ENCODE measurements at regions not wholly inside any gene's neighbourhood (a gene's known extent, or its start where the extent isn't known, plus 50 kb on each side); places are given as distances from the start of the nearest gene placed in this dataset.

DNA sequence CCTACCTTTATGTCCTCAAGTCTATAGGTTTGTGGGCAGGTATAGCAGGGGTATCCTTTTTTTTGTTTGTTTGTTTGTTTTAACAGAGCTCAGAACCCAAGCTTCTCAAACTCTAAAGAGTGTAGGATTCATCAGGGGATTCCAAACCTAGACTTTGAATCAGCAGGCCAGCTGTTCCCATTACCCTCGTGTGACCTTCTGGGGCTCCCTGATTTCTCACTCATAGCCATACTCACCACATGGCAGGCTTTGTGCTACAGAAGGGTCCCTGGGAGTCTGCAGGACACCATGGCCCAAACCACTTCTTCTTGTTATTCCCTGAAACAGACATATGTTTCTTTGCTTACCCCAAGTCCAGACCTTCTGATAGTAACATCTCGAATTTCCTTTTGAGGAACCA, 350.8 kb upstream of the TSHZ2 start:
- no peak for DNase-seq

DNA sequence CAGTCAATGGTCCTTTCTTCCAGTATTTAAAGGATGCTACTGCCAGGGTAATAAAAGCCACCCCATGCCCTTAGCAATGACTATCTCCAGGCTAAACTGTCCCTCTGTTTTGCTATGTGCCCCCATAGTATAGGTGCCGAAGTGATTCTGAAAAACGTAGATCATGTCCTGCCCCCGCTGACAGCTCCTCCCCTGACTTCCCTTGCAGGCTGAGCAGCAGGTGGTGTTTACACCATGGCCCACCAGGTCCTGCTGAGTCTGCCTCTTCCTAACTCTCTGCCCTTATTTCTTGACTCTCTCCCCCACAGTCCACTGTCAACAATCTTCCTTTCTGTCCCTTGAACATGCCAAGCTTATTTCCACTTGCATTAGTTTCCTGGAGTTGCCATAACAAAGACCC, 352.5 kb upstream of the TSHZ2 start:
- no peak for DNase-seq

DNA sequence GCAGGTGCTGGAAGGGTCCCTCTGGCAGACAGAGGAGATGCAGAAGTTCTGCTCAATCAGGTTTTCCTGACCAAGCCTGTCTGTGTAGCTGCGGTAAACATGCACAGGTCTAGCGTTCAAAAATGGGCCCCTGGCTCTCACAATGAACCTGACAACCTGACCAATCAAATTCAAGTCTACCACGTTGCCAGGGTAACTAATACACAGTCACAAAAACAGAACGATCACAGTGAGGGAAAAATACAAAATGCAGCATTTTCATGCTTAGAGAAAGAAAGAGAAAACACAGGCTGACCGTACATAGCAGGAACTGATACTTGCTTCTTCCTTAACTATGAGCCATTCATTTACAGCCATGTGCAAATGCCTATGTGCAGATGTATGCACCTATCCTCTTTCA, 353.1 kb upstream of the TSHZ2 start:
- peak; percentile 29 for DNase-seq

DNA sequence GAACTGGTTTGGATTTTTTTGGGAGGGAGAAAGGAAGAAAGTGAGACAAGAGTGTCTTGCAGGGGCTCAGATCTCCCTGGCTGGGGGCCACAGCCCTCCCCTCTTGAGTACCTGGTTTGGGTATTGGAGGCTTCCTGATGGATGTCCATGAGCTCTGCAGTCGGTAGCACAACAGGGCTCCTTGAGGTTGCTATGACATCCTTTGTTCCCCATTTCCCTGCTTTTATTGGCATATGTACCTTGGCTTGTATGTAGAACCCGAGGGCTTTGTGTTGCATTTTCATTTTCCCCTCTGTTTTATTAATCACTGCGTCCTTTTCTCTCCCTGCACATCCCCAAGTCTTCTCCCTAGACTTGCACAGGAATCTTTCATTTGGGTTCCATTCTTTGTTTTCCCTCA, 355.5 kb upstream of the TSHZ2 start:
- no peak for DNase-seq

DNA sequence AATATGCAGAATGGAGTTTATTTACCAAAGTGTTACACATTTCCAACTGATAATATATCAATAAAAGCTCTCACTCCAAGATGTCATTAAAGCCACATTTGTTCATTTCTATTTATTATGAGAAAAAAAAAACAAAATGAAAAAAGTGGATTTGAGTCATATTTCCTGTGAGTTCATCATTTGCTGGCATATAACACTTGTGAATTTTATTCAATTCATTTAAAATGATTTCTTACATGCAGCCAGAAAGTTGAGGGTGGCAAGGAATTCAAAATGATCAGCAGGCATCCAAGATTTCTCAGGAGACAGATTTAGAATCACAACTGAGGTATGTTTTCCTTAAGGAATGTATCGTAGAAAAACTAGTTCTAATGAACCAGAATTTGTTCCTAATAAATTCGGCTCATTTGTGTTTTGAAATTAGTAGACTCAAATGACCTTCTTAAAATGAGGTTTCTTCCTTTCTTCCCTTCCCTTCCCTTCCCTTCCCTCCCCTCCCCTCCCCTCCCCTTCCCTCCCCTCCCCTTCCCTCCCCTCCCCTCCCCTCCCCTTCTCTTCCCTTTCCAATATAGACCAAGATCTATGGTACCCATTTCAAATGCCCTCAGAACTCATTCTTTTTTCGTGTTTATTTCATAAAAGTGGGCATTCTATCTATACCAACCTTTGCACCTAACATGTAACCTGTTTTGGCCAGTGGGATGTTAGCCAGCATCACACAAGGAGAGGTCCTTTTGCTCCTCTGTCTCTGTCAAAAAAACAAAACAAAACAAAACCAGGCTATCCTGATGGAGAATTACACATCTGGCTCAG, 357.9 kb upstream of the TSHZ2 start:
- no peak for DNase-seq

DNA sequence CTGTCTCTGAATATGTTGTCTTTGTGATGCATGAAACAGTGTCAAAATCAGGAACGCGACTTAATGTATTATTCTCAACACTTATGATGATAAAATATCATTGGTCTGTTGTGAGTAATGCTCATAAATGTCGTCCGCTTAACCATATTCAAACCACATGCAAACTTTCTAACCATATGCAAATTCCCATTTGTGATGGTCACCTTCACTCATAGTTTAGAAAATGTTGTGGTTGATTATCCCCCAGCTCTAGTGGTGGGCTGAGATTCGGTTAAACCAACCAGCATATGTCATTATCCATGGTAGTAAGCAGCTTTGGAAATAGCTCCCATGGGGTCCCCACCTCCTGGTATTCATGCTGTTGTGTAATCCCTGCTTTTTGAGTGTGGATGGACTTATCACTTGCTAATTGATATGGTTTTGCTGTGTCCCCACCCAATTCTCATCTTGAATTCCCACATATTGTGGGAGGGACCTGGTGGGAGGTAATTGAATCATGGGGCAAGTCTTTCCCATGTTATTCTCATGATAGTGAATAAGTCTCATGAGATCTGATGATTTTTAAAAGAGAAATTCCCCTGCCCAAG, 360.0 kb upstream of the TSHZ2 start:
- no peak for DNase-seq

DNA sequence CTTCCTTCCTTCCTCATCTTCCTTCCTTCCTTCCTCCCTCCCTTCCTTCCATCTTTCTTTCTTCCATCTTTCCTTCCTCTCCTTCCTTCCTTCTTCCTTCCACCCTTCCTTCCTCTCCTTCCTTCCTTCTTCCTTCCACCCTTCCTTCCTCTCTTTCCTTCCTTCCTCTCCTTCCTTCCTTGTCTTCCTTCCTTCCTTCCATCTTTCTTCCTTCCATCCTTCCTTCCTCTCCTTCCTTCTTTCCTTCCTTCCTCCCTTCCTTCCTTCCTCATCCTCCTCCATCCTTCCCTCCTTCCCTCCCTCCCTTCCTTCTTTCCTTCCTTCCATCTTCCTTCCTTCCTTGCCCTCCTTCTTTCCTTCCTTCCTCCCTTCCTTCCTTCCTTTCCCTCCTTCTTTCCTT, 361.4 kb upstream of the TSHZ2 start:
- no peak for DNase-seq

DNA sequence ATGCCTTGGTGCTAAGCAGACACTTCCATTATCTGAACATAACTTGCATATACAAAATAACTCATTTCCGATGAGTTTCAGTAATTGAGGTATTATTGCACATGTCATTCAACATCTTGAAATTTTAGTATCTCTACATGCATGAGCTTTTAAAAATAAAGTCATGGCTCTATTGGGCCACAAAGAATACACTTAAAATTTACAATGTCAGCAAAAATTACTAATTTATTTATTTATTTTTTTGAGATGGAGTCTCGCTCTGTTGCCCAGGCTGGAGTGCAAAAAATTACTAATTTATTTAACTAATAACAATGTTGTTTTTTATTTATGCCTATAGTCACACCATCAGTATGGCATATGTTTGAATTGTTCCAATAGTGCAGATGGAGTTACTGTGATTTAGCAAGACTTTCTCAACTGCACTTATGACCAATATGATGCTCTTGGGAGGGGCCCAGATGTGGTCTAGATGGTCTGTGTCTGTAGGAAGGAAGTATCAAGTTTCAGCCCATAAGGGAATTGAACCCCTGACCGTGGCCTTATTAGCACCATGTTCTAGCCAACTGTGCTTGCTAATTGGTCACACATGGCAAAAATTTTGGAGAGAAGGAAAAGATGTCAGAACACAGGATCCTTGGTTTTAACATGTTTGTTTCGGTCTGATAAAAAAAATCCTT, 370.7 kb upstream of the TSHZ2 start:
- no peak for DNase-seq

DNA sequence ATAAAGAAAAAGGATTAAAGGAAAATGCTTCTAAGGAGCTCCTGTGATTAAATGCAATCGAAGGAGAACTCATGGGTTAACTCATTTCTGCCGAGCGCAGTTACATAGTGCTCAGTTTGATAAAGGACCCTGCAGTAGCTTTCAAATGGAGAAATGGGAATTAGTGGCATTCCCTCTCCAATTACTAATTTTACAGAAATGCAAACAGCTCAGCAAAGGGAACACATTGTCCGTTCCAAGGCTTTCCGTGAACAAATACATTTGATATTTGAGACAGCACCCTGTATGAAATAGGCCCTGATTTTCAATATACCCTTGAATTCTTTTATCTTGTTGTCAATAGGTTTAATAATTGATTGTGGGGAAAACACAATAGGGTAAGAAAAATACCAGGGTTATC, 375.9 kb upstream of the TSHZ2 start:
- DNase-seq = no peak

DNA sequence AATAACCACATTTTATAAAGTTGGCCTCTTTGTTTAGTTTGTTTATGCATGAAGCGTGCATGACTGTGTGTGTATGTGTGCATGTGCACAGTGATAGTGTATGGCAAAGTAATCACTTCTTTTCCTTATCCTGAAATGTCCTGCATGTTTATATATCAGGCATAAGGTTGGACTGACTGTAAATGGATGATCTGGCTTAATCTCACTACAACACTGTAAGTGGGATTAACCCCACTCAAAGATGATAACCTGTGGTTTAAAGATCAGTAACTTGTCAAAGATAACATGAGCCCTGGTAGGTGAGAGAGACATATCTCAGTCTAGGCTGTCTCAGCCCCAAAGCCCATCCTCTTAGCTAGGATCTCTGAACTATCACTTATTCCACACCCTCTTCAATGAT, 376.6 kb upstream of the TSHZ2 start:
- no peak for DNase-seq

DNA sequence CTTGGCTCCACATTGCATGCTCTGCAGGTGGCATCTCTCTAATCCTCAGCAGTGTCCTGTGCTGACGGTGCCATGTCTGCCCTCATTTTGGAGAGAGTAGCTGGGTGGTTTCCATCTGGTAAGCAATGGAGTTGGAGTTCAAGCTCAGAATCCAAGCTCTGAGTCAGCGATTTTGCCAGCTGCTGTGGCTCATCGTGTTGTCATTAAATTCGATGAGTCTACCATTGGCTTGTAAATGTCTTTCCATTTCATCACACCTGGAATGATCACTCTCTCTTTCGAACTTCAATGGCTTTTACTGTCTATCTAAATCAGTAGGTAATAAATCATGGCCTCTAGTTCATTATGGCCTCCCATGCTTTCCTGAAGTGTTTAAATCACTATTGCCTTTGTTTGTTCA, 378.5 kb upstream of the TSHZ2 start:
- no peak for DNase-seq

DNA sequence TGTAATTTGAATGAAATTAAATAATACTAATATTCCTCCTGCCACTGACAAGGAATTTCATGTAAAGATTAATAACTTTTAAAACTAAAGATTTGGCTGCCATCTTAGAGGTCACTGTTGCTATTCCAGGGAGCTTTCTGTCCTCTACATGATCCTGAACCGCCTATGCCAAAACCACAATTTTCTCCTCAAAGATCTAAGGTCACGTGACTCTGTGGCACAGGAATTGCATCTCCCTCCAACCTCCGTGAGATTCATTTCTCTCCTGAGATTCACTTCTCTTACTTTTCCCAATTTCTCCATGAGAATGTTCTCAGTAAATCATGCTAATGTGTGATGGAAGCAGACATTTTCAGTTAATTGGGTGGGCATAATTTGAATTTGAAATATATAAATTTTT, 379.6 kb upstream of the TSHZ2 start:
- no peak for DNase-seq

DNA sequence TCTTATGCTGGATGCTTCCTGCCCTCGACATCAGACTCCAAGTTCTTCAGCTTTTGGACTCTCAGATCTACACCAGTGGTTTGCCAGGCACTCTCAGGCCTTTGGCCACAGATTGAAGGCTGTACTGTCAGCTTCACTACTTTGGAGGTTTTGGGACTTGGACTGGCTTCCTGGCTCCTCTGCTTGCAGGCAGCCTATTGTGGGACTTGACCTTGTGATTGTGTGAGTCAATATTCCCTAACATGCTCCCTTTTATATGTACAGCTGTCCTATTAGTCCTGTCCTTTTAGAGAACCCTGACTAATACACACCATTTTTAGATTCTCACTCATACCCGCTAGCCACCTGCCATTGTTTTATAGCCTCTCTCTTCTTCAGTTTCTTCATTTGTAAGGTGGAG, 382.1 kb upstream of the TSHZ2 start:
- DNase-seq = no peak

DNA sequence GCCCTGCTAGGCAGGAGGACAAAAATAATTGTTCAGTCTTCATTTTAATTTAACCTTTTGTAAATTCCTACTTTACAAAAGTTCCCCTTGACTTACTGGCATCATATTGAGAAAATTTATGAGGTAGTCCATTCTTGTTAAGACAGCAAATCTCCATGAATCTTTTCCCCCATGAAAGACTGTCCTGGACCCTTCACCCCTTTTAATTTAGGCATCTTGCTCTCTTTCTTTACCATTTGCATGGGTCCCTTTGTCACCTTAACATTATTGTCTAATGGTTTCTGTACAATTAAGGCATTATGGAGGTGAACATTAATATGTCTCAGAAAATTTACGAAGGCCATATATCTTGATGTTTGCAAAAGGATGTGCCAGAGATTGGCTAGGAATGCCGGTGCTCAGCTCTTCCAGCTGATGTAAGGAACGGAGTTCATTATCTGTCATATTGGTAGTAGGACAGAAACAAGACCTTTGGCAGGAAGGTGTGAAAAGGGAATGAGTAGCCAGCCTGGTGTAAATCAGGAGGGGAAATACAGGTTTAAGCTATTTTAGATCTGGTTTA, 382.8 kb upstream of the TSHZ2 start:
- DNase-seq = no peak

DNA sequence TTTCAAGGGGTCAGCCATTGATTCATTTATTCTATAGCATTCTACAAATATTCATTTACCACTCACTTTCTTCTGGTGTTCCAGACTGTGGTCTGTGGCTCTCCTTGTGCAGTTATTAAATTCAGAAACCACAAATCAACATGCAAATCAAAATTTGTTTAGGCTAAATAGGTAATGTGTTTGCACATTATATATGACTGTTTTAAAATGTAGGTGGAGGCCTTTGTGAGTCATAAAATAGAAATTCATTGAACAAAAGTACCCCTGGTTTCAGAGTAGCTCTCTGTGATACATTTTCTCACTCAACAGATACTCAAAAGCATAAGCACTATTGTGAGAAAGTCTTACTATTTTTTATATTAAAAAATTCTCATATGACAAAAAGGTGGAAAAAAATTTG, 385.5 kb upstream of the TSHZ2 start:
- no peak for DNase-seq

DNA sequence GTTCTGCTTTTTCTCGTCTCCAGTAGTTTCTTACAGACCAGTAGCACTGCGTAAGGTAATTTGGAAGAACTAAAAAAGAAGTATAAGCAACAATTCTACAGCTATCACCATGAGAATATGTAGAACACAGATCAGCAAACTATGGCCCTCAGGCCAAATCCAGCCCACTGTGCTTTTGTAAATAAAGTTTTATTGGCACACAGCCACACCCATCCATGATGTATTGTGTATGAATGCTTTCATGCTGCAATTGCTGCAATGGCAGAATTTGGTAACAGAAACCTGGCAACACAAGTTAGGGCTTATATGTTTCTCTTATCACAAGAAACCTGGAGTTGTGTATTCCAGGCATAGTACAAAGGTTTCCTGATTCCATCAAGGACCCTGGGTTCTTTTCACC, 386.8 kb upstream of the TSHZ2 start:
- DNase-seq = no peak

DNA sequence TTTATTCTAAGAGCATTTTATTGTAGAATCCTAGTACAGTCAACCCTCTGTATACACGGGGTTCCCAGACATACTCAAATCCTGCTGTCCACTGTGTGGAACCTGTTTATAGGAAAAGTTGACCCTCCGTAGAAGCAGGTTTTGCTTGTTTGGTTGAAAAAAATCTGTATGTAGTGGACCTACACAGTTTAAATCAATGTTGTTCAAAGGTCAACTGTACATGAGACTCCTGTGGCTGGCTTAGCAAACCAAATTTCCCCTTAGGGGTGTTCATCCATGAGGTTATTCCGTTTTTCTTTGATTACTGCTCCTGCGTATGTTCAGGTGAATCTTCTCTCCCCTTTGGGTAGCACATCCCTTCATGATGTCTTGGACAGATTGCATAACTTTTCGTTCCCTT, 387.0 kb upstream of the ZFP64 start:
- no peak for DNase-seq

DNA sequence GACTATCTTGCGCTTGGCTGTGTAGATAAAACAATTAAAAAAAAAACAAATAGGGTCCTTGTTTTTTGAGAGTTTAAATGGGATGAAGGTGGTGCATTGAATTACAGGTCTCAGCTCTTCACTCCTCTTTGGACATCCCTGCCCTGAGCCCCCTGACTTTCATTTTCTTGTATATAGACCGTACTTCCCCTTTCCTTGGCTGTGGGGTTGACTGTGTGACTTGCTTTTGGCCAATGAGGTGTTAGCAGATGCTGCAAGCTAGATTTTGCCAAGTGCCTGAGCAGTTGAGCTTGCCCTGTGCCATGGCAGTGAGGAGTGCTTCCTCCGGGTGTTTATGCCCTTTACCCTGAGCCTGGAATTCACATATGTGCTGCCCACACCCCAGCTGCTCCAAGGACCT, 386.1 kb upstream of the ZFP64 start:
- no peak for DNase-seq

DNA sequence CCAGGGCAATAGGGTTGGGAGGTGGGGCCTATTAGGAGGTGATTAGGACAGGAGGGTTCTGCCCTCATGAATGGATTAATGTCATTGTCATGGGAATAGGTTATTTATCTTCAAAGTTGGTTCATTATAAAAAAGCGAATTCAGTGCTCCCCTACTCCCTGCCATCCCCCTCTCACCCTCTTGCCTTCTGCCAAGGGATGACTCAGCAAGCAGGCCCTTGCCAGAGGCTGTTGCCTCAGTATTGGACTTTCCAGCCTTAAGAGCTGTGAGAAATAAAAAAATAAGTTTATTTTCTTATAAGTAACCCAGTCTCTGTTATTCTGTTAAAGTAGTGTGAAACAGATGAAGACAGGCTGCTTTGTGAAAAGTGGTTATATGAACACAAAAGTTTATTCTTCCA, 381.1 kb upstream of the ZFP64 start:
- DNase-seq = no peak

DNA sequence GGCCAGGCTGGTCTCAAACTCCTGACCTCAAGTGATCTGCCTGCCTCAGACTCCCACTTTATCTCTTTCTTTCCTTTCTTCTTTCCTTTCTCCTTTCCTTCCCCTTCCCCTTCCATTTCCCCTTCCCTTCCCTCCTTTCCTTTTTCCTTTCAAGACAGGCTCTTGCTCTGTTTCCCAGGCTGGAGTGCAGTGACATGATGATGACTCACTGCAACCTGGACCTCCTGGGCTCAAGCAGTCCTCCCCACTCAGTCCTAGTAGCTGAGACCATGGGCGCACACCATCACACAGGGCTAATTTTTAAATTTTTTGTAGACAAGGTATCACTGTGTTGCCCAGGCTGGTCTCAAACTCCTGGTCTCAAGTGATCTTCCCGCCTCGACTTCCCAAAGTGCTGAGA, 377.6 kb upstream of the ZFP64 start:
- DNase-seq = no peak

DNA sequence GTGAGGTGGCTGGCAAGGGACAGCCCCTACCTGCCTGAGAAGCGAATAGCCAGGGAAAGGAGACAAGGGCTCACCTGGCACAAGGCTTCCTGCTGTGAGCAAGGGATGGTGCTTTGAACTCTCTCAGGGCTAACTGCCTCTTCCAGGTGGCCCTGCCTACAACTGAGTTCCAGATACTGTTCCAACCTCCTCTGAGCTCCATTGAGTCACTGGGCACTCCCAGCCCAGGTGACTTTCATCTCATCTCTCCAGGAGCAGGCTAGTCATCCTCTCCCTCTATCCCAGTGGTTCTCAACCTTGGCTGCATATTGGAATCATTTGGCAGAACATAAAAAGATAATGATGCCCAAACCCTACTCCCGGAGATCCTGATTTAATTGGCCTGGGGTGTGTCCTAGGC, 374.0 kb upstream of the ZFP64 start:
- no peak for DNase-seq

DNA sequence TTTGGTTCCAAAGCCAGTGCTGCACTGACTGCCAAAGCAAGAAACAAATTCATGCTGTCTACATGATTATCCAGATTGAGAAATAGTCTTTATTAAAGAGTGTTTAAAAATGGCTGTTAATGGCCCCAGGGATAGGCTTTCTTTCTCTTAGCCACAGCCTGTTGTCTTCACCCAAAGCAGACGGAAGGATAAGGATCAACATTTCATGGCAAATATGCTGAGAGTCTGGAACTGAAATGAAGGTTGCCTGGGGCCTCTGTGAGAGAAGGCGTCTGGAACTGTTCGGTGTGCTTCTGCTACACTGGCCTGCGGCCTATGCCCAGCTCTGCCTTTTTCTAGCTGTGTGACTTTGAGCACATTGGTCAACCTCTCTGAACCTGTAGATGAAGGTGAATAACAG, 373.0 kb upstream of the ZFP64 start:
- DNase-seq = no peak

DNA sequence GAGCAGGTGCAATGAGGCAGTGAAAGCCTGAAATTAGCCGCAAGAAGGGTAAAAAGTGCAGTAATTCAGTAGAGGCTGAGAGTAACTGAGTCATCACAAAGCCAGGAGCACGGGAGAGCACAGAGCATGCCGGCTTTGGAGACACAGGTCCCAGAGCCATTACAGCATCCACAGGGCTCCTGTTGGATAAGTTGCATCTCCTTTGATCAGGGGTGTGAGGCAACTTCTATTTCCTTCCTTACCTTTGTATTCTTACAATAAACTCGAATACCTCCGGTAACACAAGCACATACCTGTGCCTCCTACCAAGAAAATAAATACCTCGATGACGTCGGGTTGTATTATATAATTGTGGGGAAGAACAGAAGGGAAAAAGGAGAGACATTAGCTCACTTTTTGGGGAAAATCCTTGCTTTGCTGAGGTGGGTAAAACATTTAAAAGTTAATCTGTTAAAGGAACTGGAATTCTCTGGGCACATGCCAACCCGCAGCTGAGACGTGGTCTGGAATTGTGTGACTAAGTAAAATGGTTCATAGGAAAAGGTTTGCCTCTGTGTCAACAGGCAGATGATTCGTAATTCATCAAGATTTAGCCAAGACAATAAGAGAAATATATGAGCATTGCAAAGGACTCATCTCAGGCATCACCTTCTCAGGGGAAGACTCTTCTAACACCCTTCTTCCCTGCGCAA, 360.7 kb upstream of the ZFP64 start:
- DNase-seq = no peak

DNA sequence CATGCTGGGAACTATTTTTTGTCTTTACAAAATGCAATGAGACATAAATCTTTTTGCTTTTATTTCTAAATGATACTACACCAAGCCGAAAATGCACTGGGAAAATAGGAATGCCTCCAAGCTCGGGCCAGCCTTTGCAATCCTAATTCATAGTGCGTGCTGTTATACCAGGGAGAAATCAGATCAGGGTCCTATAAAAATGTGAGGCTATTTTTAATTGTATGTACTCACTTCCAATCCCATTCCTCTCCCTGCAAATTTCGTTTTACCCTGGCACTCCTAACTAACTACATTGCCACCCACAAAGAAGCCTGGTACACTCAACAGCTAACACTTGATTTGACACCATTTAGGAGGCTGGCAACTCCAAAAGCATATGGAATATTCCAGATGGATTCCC, 350.6 kb upstream of the ZFP64 start:
- DNase-seq = no peak
